SK-N-SH (cell line): ENCODE measurements at regions not wholly inside any gene's neighbourhood (a gene's known extent, or its start where the extent isn't known, plus 50 kb on each side); places are given as distances from the start of the nearest gene placed in this dataset.

ENCODE experiments used
- EZH2phosphoT487 ChIP-seq: fragments of 200-600 bp; sonication (generic); IDR thresholded peaks from 2 replicates; pipeline ENCODE4 v1.6.1; 2017; ENCODE audit warnings: low read depth, mixed run types, mild to moderate bottlenecking, antibody characterized with exemption, moderate library complexity, borderline replicate concordance
- NFIC ChIP-seq: IDR thresholded peaks from 2 replicates; pipeline ENCODE4 v1.4.0; 2012; ENCODE audit warnings: borderline replicate concordance
- TF ChIP-seq, protein P1 (sequence below): fragments of 200-600 bp; sonication (generic); IDR thresholded peaks from 2 replicates; pipeline ENCODE4 v1.6.1; 2017; ENCODE audit warnings: antibody characterized with exemption, mild to moderate bottlenecking, moderate library complexity

GRCh38 chr4:161203865-161204264 is 959.9 kb downstream of the FSTL5 start:
- TF ChIP-seq NFIC (no peak), EZH2phosphoT487 (no peak)
- TF ChIP-seq, protein P1, sequence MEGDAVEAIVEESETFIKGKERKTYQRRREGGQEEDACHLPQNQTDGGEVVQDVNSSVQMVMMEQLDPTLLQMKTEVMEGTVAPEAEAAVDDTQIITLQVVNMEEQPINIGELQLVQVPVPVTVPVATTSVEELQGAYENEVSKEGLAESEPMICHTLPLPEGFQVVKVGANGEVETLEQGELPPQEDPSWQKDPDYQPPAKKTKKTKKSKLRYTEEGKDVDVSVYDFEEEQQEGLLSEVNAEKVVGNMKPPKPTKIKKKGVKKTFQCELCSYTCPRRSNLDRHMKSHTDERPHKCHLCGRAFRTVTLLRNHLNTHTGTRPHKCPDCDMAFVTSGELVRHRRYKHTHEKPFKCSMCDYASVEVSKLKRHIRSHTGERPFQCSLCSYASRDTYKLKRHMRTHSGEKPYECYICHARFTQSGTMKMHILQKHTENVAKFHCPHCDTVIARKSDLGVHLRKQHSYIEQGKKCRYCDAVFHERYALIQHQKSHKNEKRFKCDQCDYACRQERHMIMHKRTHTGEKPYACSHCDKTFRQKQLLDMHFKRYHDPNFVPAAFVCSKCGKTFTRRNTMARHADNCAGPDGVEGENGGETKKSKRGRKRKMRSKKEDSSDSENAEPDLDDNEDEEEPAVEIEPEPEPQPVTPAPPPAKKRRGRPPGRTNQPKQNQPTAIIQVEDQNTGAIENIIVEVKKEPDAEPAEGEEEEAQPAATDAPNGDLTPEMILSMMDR: no peak
